C4-2B (cell line): ENCODE measurements at regions not wholly inside any gene's neighbourhood (a gene's known extent, or its start where the extent isn't known, plus 50 kb on each side); places are given as distances from the start of the nearest gene placed in this dataset.

Source experiments
- H3K27ac ChIP-seq: fragments of 450-650 bp; 2 replicates; pipeline ENCODE4 v1.5.1; 2017
- ZFX ChIP-seq: fragments of 450-650 bp; IDR thresholded peaks from 2 replicates; pipeline ENCODE4 v1.6.1; 2017
- TF ChIP-seq, protein P1 (sequence below): fragments of 450-650 bp; conservative IDR thresholded peaks from 2 replicates; pipeline ENCODE4 v1.5.1; 2017; ENCODE audit warnings: mild to moderate bottlenecking

DNA sequence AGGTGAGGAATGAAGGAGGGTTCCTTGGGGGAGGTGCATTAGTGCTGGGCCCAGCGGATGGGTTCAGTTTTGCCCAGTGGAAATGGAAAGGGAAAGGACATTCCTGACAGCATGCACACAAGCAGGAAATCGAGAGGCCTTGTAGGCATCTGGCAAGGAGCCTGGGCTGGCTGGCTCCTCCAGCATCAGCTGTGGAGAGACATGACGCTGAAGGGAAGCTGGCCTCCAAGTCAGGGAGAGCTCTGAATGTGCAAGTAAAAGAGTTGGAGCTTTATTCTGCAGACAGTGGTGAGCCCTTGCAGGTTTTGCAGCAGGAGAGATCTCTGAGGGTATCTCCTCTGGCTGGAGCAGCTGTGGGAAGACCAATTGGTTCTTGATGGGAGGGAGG is 154.3 kb downstream of the MRPL14 start:
- TF ChIP-seq ZFX = no peak
- TF ChIP-seq, protein P1, sequence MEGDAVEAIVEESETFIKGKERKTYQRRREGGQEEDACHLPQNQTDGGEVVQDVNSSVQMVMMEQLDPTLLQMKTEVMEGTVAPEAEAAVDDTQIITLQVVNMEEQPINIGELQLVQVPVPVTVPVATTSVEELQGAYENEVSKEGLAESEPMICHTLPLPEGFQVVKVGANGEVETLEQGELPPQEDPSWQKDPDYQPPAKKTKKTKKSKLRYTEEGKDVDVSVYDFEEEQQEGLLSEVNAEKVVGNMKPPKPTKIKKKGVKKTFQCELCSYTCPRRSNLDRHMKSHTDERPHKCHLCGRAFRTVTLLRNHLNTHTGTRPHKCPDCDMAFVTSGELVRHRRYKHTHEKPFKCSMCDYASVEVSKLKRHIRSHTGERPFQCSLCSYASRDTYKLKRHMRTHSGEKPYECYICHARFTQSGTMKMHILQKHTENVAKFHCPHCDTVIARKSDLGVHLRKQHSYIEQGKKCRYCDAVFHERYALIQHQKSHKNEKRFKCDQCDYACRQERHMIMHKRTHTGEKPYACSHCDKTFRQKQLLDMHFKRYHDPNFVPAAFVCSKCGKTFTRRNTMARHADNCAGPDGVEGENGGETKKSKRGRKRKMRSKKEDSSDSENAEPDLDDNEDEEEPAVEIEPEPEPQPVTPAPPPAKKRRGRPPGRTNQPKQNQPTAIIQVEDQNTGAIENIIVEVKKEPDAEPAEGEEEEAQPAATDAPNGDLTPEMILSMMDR = no peak
- H3K27ac ChIP-seq = peak overlapping the region; percentile 64

DNA sequence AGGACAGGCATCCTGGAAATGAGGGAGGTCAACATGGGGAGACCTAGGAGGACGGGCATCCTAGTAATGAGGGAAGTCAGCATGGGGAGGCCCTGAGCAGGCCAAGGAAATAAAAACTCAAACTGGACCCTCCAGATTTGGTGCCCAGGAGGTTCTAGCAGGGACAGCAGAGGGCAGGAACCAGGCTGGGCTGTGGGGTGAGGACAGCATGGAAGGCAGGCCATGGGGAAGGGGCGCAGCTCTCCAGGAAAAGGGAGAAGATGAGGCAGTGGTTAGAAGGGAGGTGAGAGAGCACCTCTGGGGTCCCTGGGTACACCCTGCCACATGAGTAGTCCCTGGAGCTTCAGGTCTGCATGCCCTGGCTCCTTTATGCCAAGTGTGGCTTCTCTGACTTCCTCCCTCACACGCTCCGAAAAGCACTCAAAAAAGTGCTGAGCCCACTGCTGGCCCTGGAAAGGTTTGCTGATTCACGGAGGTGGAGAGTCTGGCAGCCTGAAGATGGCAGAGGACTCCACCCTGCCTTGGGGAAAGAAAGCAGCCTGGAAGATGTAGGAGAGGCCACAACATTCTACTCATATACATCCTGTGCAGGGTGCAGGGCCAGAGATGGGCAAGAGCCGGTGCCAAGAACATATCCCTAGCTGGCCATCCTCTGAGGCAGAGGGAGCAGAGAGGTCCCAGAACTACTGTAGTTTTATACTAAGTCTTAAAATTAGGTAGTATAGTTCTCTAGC is 154.9 kb downstream of the MRPL14 start:
- TF ChIP-seq, protein P1 = no peak
- TF ChIP-seq ZFX = no peak
- peak overlapping the region; percentile 64 for H3K27ac ChIP-seq

DNA sequence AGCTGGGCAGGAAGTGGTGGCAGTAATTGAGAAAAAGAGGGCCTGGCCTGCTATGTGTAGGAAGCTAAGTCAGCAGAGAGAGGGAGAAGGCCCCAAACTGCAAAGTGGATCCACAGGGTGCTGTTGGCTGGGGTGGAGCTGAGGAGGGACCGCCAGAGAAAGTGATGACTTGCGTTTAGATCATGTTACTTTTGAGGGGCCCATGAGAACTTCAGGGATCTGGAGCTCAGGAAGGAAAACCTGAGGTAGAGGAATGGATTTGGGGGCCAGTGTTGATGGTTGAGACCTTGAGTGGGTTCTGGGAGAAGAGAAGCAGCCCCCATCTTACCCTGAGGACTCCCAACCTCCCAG is 155.5 kb downstream of the MRPL14 start:
- 0 out of 2 replicates have a peak, but pooled peaks have one; percentile 44 for TF ChIP-seq ZFX
- TF ChIP-seq, protein P1 = no peak
- peak overlapping the region; percentile 64 for H3K27ac ChIP-seq

DNA sequence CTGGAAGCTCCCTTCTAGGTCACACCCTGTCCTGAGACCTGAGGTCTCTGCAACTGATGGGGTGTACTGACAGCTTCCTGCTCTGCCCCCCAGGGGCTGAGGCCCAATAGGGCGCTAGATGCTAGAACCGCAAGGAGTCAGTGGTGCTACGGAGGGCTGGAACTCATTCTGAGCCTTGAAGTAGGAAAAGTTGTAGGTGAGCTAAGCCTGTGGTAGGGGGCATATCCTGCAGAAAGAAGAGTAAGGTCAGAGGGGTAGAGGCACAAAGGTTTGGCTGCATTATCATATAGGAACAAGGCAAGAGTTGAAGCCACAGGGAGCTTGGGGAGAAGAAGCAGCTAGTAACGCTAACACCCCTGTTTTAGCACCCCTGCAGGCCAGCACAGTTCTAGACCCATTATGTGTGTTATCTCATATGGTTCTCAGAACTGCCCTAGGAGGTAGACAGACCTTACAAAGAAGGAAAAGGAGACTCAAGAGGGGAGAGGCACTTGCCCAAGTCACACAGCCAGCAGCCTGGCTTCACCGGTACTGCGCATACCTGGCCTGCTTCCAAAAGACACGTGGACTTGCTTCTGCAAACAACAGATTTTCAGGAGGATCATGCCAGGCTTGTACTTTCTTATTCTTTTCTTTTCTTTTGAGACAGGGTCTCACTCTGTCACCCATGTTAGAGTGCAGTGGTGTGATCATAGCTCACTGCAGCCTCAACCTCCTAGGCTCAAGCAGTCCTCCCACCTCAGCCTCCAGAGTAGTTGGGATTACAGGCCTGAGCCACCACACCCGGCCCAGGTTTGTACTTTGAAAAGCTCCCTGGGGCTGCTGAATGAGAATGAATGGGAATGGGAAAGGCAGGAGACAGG is 156.1 kb downstream of the MRPL14 start:
- no peak; the same call in 1 of the 2 replicates for TF ChIP-seq ZFX
- TF ChIP-seq, protein P1 = no peak
- peak overlapping the region; percentile 64 for H3K27ac ChIP-seq

DNA sequence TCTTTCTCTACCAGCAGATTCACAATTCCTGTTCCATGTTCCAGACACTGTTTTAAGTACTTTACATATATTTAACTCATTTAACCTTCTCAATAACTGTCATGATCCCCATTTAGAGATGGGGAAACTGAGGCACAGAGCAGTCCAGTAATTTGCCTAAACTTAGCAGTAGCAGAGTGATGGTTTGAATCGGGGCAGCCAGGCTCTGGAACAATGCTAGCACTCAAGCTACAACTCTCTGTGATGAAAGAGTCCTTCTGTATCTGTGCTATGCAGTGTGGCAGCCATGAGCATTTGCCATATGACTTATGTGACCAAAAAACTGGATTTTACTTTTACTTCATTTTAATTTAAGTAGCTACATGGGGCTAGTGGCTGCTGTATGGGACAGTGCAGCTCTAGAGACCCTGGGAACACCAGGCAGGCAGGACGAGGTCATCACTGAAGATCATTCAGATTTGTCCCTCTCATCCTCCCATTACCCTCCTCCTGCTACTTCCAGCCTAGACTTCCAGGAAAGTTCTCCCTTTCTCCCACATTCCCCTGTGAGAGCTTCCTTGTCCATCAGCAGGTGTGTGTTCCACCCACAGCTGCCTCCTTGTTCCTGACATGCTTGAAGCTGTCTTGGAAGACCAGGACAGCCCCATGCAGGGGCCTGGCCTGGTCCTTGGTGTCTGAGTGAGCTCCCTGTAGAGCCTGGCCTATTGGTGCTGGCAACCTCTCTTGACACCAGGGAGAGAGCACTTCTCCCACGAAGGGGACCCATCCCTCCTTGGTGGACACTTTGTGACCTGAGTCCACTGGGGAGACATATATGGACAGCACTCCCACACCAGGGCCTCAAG is 157.0 kb downstream of the MRPL14 start:
- H3K27ac ChIP-seq = peak overlapping the region; percentile 64
- no peak for TF ChIP-seq ZFX
- TF ChIP-seq, protein P1 = no peak

DNA sequence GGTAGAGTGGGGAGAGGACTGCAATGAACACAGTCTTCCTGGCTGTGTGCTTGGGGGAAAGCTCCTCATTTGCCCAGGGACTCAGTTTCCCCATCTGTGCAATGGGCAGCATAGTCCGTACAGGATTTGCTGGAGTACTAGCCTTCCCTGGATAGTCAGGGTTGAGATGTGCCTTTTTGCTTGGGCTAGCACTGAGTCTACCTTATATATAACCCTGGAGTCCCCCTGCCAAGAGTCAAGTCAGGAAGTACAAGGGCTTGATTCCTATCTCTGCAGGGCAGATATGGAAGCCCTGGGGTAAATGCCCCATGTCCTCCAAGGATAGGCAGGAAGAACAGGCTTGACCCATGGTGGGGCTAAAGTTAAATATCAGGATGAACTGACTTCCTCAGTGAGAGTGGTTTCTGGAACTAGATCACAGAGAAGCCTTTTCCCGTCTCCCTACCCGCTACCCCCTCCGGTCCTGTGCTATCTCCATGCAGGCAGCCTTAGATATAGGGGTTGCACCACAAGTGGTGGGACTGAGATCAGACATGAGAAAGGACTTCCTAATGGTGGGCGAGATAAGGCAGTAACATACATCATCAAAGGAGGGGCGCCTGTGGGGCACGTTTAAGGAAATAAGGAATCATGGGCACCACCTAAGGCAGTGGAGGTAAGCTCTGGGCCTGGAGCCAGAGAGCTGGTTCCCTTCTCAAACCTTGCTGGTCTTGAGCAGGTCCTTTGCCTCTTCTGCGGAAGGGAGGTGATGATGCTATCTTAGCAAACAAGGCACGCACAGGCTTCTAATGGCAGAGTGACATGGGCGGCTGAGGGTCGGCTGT is 157.9 kb downstream of the MRPL14 start:
- H3K27ac ChIP-seq = no peak overlapping the region
- TF ChIP-seq, protein P1 = no peak
- TF ChIP-seq ZFX = no peak
